ENCODE measurements at regions not wholly inside any gene's neighbourhood (a gene's known extent, or its start where the extent isn't known, plus 50 kb on each side); places are given as distances from the start of the nearest gene placed in this dataset.
"Not testable (repeated sequence)": the region's sequence is repeated elsewhere in the genome, so short reads cannot be mapped to it uniquely, and the experiment has no call there.

GRCh38 chr11:25247336-25247735, 750.5 kb downstream of the LUZP2 start:
- no peak overlapping the region for H3K27ac ChIP-seq
- no peak for DNase-seq (ENCODE audit: low spot score)
- H3K4me3 ChIP-seq: no peak overlapping the region
- TF ChIP-seq CTCF (IDR thresholded peaks at IDR 0.05): no peak

- TF ChIP-seq CTCF (IDR thresholded peaks at IDR 0.05): no peak
- Histone ChIP-seq H3K4me3 (no peak overlapping the region), H3K27ac (no peak overlapping the region)
- DNase-seq (ENCODE audit: low spot score): no peak
Observed at GRCh38 chr11:25252854-25253253, 756.0 kb downstream of the LUZP2 start.

- not testable (repeated sequence) for H3K4me3 ChIP-seq; DNase-seq (ENCODE audit: low spot score); H3K27ac ChIP-seq
Observed at GRCh38 chr11:25263861-25264260, 767.0 kb downstream of the LUZP2 start.

- no peak overlapping the region for H3K27ac ChIP-seq
- no peak for TF ChIP-seq CTCF (IDR thresholded peaks at IDR 0.05)
- no peak overlapping the region for H3K4me3 ChIP-seq
- no peak for DNase-seq (ENCODE audit: low spot score)
Observed at GRCh38 chr11:25271301-25271700, 774.4 kb downstream of the LUZP2 start.

GRCh38 chr11:25272214-25272613, 775.4 kb downstream of the LUZP2 start:
- no peak for DNase-seq (ENCODE audit: low spot score)
- TF ChIP-seq CTCF (IDR thresholded peaks at IDR 0.05): no peak
- no peak overlapping the region for H3K27ac ChIP-seq
- no peak overlapping the region for H3K4me3 ChIP-seq

- H3K4me3 ChIP-seq; H3K27ac ChIP-seq; DNase-seq (ENCODE audit: low spot score): not testable (repeated sequence)
Observed at GRCh38 chr11:25280821-25281220, 784.0 kb downstream of the LUZP2 start.

- TF ChIP-seq CTCF (IDR thresholded peaks at IDR 0.05): no peak
- DNase-seq (ENCODE audit: low spot score): no peak
- no peak overlapping the region for H3K4me3 ChIP-seq
- H3K27ac ChIP-seq: no peak overlapping the region
Observed at GRCh38 chr11:25293166-25293565, 796.3 kb downstream of the LUZP2 start.

GRCh38 chr11:25298450-25298849, 801.6 kb downstream of the LUZP2 start:
- no peak for TF ChIP-seq CTCF (IDR thresholded peaks at IDR 0.05)
- DNase-seq (ENCODE audit: low spot score): no peak
- H3K4me3 ChIP-seq: no peak overlapping the region
- H3K27ac ChIP-seq: no peak overlapping the region
